Astrocyte (in vitro differentiated cells and primary cell): ENCODE measurements at regions not wholly inside any gene's neighbourhood (a gene's known extent, or its start where the extent isn't known, plus 50 kb on each side); places are given as distances from the start of the nearest gene placed in this dataset.

Experiments
- DNase-seq: peaks from one replicate; pipeline ENCODE4 v3.0.0-alpha.2; 2010; ENCODE audit warnings: low read depth
- FAIRE-seq: peaks from 2 replicates; lab custom pipeline; 2011; peaks lifted over from hg19 to GRCh38; lab: Jason Lieb, UNC
- H2AFZ ChIP-seq: 2 replicates; pipeline ENCODE4 v1.6.0; 2012; ENCODE audit warnings: low read depth, low read length, inconsistent platforms
- H3K27ac ChIP-seq: 2 replicates; pipeline ENCODE4 v1.5.1; 2011; ENCODE audit warnings: low read depth, low read length, inconsistent platforms
- H3K27me3 ChIP-seq: 2 replicates; pipeline ENCODE4 v1.6.0; 2011; ENCODE audit warnings: low read length, inconsistent platforms; ENCODE audit not compliant: insufficient read depth
- H3K36me3 ChIP-seq: 2 replicates; pipeline ENCODE4 v1.5.1; 2011; ENCODE audit warnings: low read length, inconsistent platforms; ENCODE audit not compliant: insufficient read depth
- H3K4me1 ChIP-seq: 2 replicates; pipeline ENCODE4 v1.5.1; 2011; ENCODE audit warnings: low read length, inconsistent platforms; ENCODE audit not compliant: insufficient read depth
- H3K4me2 ChIP-seq: 2 replicates; pipeline ENCODE4 v1.6.0; 2012; ENCODE audit warnings: low read length, inconsistent platforms
- H3K4me3 ChIP-seq: 2 replicates; pipeline ENCODE4 v1.5.1; 2011; ENCODE audit warnings: low read depth, mild to moderate bottlenecking, low read length, inconsistent platforms; ENCODE audit not compliant: insufficient read depth
- H3K79me2 ChIP-seq: 2 replicates; pipeline ENCODE4 v1.6.0; 2012; ENCODE audit warnings: mild to moderate bottlenecking, low read length, inconsistent platforms; ENCODE audit not compliant: insufficient read depth
- H3K9ac ChIP-seq: 2 replicates; pipeline ENCODE4 v1.6.0; 2012; ENCODE audit warnings: mild to moderate bottlenecking, low read length, inconsistent platforms
- H3K9me3 ChIP-seq: 2 replicates; pipeline ENCODE4 v1.5.1; 2012; ENCODE audit warnings: low read depth, mild to moderate bottlenecking, low read length, inconsistent platforms; ENCODE audit not compliant: insufficient read depth
- H4K20me1 ChIP-seq: 2 replicates; pipeline ENCODE4 v1.6.0; 2012; ENCODE audit warnings: low read length, inconsistent platforms; ENCODE audit not compliant: insufficient read depth
- H3K27ac Mint-ChIP-seq: one replicate; pipeline ENCODE4 v1.8.0; 2021; ENCODE audit warnings: mild to moderate bottlenecking, mixed read lengths; ENCODE audit not compliant: unreplicated experiment
- H3K27me3 Mint-ChIP-seq: one replicate; pipeline ENCODE4 v1.8.0; 2021; ENCODE audit warnings: low read depth, mixed read lengths; ENCODE audit not compliant: unreplicated experiment
- H3K36me3 Mint-ChIP-seq: one replicate; pipeline ENCODE4 v1.8.0; 2021; ENCODE audit warnings: low read depth, mixed read lengths; ENCODE audit not compliant: unreplicated experiment
- H3K4me1 Mint-ChIP-seq: one replicate; pipeline ENCODE4 v1.8.0; 2021; ENCODE audit warnings: low read depth, mixed read lengths; ENCODE audit not compliant: unreplicated experiment
- H3K4me3 Mint-ChIP-seq: one replicate; pipeline ENCODE4 v1.8.0; 2021; ENCODE audit warnings: mild to moderate bottlenecking, moderate library complexity, mixed read lengths; ENCODE audit not compliant: unreplicated experiment
- H3K9me3 Mint-ChIP-seq: one replicate; pipeline ENCODE4 v1.8.0; 2021; ENCODE audit warnings: mild to moderate bottlenecking, mixed read lengths; ENCODE audit not compliant: unreplicated experiment
- EZH2 ChIP-seq: IDR thresholded peaks from 2 replicates; pipeline ENCODE4 v1.6.1; 2012; ENCODE audit warnings: mild to moderate bottlenecking, low read length, inconsistent platforms; ENCODE audit not compliant: insufficient read depth
- TF ChIP-seq, protein P1 (sequence below): IDR thresholded peaks from 2 replicates; pipeline ENCODE4 v1.5.1; 2011; ENCODE audit warnings: low read depth, mild to moderate bottlenecking, inconsistent platforms, low read length, moderate library complexity; ENCODE audit not compliant: insufficient read depth

DNA sequence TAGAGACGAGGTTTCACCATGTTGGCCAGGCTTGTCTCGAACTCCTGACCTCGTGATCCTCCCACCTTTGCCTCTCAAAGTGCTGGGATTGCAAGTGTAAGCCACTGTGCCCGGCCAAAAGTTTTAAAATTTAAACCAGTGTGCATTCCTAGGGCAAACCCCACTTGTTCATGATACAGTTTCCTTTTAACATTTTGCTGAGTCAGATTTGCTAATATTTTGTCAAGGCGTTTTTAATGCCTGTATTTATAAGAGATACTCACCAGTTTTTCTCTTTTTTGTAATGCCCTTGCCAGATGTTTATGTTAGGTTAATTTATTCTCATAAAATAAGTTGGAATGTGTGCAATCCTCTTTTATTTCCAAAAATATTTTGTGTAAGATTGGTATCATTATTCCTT, 927.4 kb downstream of the DNAJB9 start:
- Histone ChIP-seq H3K9ac (no peak overlapping the region), H3K9me3 (no peaks in the 10 kb centered on the region), H4K20me1 (no peaks in the 10 kb centered on the region), H3K4me3 (no peak overlapping the region), H3K4me2 (no peak overlapping the region), H3K27me3 (no peaks in the 10 kb centered on the region), H3K36me3 (no peaks in the 10 kb centered on the region), H3K79me2 (no peaks in the 10 kb centered on the region), H3K4me1 (no peaks in the 10 kb centered on the region), H2AFZ (no peak overlapping the region), H3K27ac (no peak overlapping the region)
- no peaks in the 10 kb centered on the region for H3K4me1 Mint-ChIP-seq
- no peak for TF ChIP-seq EZH2
- TF ChIP-seq, protein P1, sequence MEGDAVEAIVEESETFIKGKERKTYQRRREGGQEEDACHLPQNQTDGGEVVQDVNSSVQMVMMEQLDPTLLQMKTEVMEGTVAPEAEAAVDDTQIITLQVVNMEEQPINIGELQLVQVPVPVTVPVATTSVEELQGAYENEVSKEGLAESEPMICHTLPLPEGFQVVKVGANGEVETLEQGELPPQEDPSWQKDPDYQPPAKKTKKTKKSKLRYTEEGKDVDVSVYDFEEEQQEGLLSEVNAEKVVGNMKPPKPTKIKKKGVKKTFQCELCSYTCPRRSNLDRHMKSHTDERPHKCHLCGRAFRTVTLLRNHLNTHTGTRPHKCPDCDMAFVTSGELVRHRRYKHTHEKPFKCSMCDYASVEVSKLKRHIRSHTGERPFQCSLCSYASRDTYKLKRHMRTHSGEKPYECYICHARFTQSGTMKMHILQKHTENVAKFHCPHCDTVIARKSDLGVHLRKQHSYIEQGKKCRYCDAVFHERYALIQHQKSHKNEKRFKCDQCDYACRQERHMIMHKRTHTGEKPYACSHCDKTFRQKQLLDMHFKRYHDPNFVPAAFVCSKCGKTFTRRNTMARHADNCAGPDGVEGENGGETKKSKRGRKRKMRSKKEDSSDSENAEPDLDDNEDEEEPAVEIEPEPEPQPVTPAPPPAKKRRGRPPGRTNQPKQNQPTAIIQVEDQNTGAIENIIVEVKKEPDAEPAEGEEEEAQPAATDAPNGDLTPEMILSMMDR = no peak
- no peaks in the 10 kb centered on the region for H3K27me3 Mint-ChIP-seq
- no peaks in the 10 kb centered on the region for H3K9me3 Mint-ChIP-seq
- no peak overlapping the region for H3K27ac Mint-ChIP-seq
- DNase-seq (no peak), FAIRE-seq (no peak)
- no peak overlapping the region for H3K4me3 Mint-ChIP-seq
- H3K36me3 Mint-ChIP-seq = no peaks in the 10 kb centered on the region

DNA sequence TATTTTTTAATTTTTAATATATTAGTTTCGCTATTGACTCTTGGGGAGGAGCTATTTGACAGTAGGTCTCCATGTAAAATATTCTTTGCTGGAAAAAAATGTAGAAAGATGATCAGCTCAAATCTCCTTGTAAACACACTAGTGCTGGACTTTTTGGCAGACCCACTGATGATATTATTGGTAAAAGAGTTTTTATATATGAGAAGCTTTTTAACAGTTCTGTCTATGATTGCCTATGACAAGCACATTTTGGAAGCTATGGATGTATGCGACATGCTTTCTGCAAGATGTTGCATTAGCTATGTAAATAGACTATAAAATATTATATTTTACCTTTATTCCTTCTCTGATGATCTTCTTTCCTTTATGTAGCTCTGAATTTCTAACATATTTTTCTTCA, 928.5 kb downstream of the DNAJB9 start:
- Histone ChIP-seq H3K9ac (no peak overlapping the region), H4K20me1 (no peaks in the 10 kb centered on the region), H3K4me2 (no peak overlapping the region), H3K4me3 (no peak overlapping the region), H2AFZ (no peak overlapping the region), H3K9me3 (no peaks in the 10 kb centered on the region), H3K36me3 (no peaks in the 10 kb centered on the region), H3K4me1 (no peaks in the 10 kb centered on the region), H3K27me3 (no peaks in the 10 kb centered on the region), H3K27ac (no peak overlapping the region), H3K79me2 (no peaks in the 10 kb centered on the region)
- Mint-ChIP-seq H3K4me3 (no peak overlapping the region), H3K4me1 (no peaks in the 10 kb centered on the region), H3K9me3 (no peaks in the 10 kb centered on the region), H3K36me3 (no peaks in the 10 kb centered on the region), H3K27ac (no peak overlapping the region), H3K27me3 (no peaks in the 10 kb centered on the region)
- TF ChIP-seq, protein P1 = no peak
- no peak for TF ChIP-seq EZH2
- DNase-seq (no peak), FAIRE-seq (no peak)

DNA sequence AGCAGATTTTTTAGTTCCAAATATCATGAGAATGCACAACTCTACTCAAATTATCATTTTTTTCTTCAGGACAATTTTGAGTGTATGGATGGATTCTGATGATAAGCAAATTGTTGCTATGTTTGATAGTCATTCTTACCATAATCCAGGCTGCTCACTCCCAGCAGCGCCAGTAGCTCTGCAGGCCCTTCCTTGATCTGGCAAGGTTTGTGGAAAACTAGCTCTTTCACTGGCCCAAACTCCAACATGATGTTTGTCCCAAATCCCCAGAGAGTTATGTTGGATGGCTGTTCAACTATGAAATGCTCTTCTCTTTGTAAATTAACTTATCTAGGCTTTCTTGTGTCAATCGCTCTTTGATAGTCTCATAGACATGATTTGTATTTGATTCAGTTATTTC, 933.7 kb downstream of the DNAJB9 start:
- no peak for DNase-seq
- TF ChIP-seq, protein P1 = no peak
- TF ChIP-seq EZH2 = no peak
- Histone ChIP-seq H3K9me3 (no peaks in the 10 kb centered on the region), H3K27me3 (no peaks in the 10 kb centered on the region), H3K27ac (no peak overlapping the region), H3K36me3 (no peaks in the 10 kb centered on the region), H3K4me1 (no peaks in the 10 kb centered on the region), H3K79me2 (no peaks in the 10 kb centered on the region), H2AFZ (no peak overlapping the region), H3K9ac (no peak overlapping the region), H3K4me2 (no peak overlapping the region), H4K20me1 (no peaks in the 10 kb centered on the region), H3K4me3 (no peak overlapping the region)
- no peak overlapping the region for H3K4me3 Mint-ChIP-seq
- FAIRE-seq = no peak
- no peaks in the 10 kb centered on the region for H3K4me1 Mint-ChIP-seq
- no peak overlapping the region for H3K27ac Mint-ChIP-seq
- no peaks in the 10 kb centered on the region for H3K9me3 Mint-ChIP-seq
- no peaks in the 10 kb centered on the region for H3K27me3 Mint-ChIP-seq
- H3K36me3 Mint-ChIP-seq = no peaks in the 10 kb centered on the region
